ENCODE measurements at regions not wholly inside any gene's neighbourhood (a gene's known extent, or its start where the extent isn't known, plus 50 kb on each side); places are given as distances from the start of the nearest gene placed in this dataset.
"Not testable (repeated sequence)": the region's sequence is repeated elsewhere in the genome, so short reads cannot be mapped to it uniquely, and the experiment has no call there.

DNA sequence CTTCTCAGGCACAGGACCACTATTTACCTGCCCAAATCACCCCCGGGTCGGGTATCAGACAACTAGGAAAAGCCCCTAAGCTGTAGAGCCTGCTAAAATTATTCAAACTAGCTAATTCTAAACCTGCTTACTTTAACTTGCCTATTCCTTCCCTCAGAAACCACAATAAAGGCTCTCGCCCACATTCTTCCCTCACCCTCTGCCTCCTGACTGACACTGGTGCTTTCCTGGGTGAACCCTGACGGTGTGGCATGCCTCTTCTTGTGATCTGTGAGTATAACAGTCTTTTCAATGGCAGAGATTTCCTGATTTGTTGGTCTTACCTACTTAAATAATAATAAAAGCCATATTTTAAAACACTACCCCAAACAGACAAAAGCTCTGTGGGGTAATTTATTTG lies 209.4 kb upstream of the XIST start:
- Histone ChIP-seq H3K9me3 (no peaks in the 10 kb centered on the region), H3K4me3 (no peak overlapping the region), H3K27ac (no peak overlapping the region), H3K36me3 (no peaks in the 10 kb centered on the region), H3K27me3 (no peaks in the 10 kb centered on the region), H3K4me1 (no peaks in the 10 kb centered on the region)
- 72 to 87% methylated on average over 4 of the region's 4 CpGs for WGBS, 2 donors
- TF ChIP-seq CTCF (IDR thresholded peaks at IDR 0.05) (no peak), POLR2AphosphoS5 (IDR thresholded peaks at IDR 0.05) (no peak), POLR2A (IDR thresholded peaks at IDR 0.05) (no peak), EP300 (IDR thresholded peaks at IDR 0.05) (no peak)
- DNase-seq, result no peak
- intact Hi-C loops (cut with DNase I), result no loop called here

GRCh38 chrX:74049126-74049525 lies 196.6 kb upstream of the XIST start:
- H3K4me3 ChIP-seq, result no peak overlapping the region
- intact Hi-C loops (cut with DNase I), result no loop called here
- DNase-seq, result no peak
- H3K9me3 ChIP-seq, result no peaks in the 10 kb centered on the region
- no peaks in the 10 kb centered on the region for H3K36me3 ChIP-seq
- no peaks in the 10 kb centered on the region for H3K4me1 ChIP-seq
- TF ChIP-seq CTCF (IDR thresholded peaks at IDR 0.05), result no peak
- TF ChIP-seq POLR2AphosphoS5 (IDR thresholded peaks at IDR 0.05), result no peak
- TF ChIP-seq EP300 (IDR thresholded peaks at IDR 0.05), result no peak
- no peak for TF ChIP-seq POLR2A (IDR thresholded peaks at IDR 0.05)
- H3K27ac ChIP-seq, result no peak overlapping the region
- no peaks in the 10 kb centered on the region for H3K27me3 ChIP-seq

GRCh38 chrX:74034066-74034465 lies 181.6 kb upstream of the XIST start:
- H3K36me3 ChIP-seq; H3K27ac ChIP-seq; H3K4me3 ChIP-seq; H3K27me3 ChIP-seq; DNase-seq; H3K4me1 ChIP-seq; H3K9me3 ChIP-seq; intact Hi-C loops (cut with DNase I): not testable (repeated sequence)
- no CpG with 5 or more reads among the region's 1 CpG for WGBS, 2 donors

GRCh38 chrX:74031527-74031926 lies 179.0 kb upstream of the XIST start:
- 94 to 96% methylated on average over 7 of the region's 7 CpGs for WGBS, 2 donors
- H3K27me3 ChIP-seq; intact Hi-C loops (cut with DNase I); H3K4me3 ChIP-seq; H3K4me1 ChIP-seq; H3K27ac ChIP-seq; DNase-seq; H3K9me3 ChIP-seq; H3K36me3 ChIP-seq: not testable (repeated sequence)

- DNase-seq; H3K4me1 ChIP-seq; H3K4me3 ChIP-seq; H3K27me3 ChIP-seq; intact Hi-C loops (cut with DNase I); H3K36me3 ChIP-seq; H3K9me3 ChIP-seq; H3K27ac ChIP-seq: not testable (repeated sequence)
- WGBS, 2 donors, result no CpG with 5 or more reads among the region's 1 CpG
Observed at GRCh38 chrX:74030766-74031165, 178.3 kb upstream of the XIST start.

DNA sequence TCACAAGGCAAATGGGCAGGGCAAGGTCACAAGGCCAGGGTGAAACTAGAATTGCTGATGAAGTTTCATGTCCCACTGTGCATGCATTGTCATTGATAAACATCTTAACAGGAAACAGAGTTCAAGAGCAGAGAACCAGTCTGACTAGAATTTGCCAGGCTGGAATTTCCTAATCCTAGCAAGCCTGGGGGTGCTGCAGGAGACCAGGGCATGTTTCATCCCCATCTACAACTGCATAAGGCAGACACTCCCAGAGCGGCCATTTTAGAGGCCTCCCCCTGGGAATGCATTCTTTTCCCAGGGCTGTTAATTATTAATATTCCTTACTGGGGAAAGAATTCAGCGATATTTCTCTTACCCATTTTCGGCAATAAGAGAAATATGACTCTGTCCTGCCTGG lies 172.6 kb upstream of the XIST start:
- H3K4me1 ChIP-seq; intact Hi-C loops (cut with DNase I); H3K4me3 ChIP-seq; H3K27ac ChIP-seq; H3K27me3 ChIP-seq; DNase-seq; H3K9me3 ChIP-seq; H3K36me3 ChIP-seq: not testable (repeated sequence)
- 89 to 100% methylated on average over 3 of the region's 3 CpGs for WGBS, 2 donors

DNA sequence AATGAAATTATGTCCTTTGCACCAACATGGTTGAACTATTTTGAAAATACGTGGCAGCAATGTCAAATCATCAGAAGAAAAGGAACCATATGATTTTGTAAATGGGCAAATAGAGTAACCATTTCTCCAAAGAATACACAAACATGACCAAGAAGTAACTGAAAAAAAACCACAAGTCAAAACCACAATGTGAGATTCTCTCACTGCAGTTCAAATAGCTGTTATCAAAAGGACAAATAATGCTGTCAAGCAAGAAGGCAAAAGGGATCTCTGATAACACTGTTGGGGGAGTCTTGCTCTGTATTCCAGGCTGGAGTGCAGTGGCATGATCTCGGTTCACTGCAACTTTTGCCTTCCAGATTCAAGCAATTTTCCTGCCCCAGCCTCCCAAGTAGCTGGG lies 170.7 kb upstream of the XIST start:
- Histone ChIP-seq H3K36me3 (no peaks in the 10 kb centered on the region), H3K4me3 (no peak overlapping the region), H3K27me3 (no peaks in the 10 kb centered on the region), H3K4me1 (no peaks in the 10 kb centered on the region), H3K9me3 (no peaks in the 10 kb centered on the region), H3K27ac (no peak overlapping the region)
- DNase-seq, result no peak
- no peak for TF ChIP-seq CTCF (IDR thresholded peaks at IDR 0.05)
- WGBS, 2 donors, result 69 to 88% methylated on average over 2 of the region's 2 CpGs
- intact Hi-C loops (cut with DNase I), result no loop called here
